Smooth muscle cell (in vitro differentiated cells): ENCODE measurements at regions not wholly inside any gene's neighbourhood (a gene's known extent, or its start where the extent isn't known, plus 50 kb on each side); places are given as distances from the start of the nearest gene placed in this dataset.
A peak's percentile ranks its signal among the peaks of the same experiment; 100 is the strongest.

ENCODE experiments used
- DNase-seq: peaks from one replicate; lab custom pipeline; 2025; ENCODE audit not compliant: unreplicated experiment; lab: John Stamatoyannopoulos, UW
- H2AFZ ChIP-seq: fragments of 200-600 bp; sonication (generic); 2 replicates; pipeline ENCODE4 v1.6.0; 2016; ENCODE audit warnings: antibody characterized with exemption, low read depth, mild to moderate bottlenecking
- H3F3A ChIP-seq: fragments of 200-600 bp; sonication (generic); 2 replicates; pipeline ENCODE4 v1.6.0; 2017; ENCODE audit warnings: antibody characterized with exemption, low read depth
- H3K27ac ChIP-seq: fragments of 200-600 bp; sonication (generic); 2 replicates; pipeline ENCODE4 v1.5.1; 2016; ENCODE audit warnings: low read depth, mild to moderate bottlenecking
- H3K27me3 ChIP-seq: fragments of 200-600 bp; sonication (generic); 2 replicates; pipeline ENCODE4 v1.6.1; 2016; ENCODE audit warnings: low read depth, mild to moderate bottlenecking
- H3K36me3 ChIP-seq: fragments of 200-600 bp; sonication (generic); 2 replicates; pipeline ENCODE4 v1.5.1; 2016; ENCODE audit warnings: low read depth
- H3K4me1 ChIP-seq: fragments of 200-600 bp; sonication (generic); 2 replicates; pipeline ENCODE4 v1.5.1; 2016; ENCODE audit warnings: low read depth
- H3K4me2 ChIP-seq: fragments of 200-600 bp; sonication (generic); 2 replicates; pipeline ENCODE4 v1.6.0; 2016; ENCODE audit warnings: mild to moderate bottlenecking
- H3K4me3 ChIP-seq: fragments of 200-600 bp; sonication (generic); 2 replicates; pipeline ENCODE4 v1.5.1; 2016; ENCODE audit warnings: mild to moderate bottlenecking
- H3K79me2 ChIP-seq: fragments of 200-600 bp; sonication (generic); 2 replicates; pipeline ENCODE4 v1.6.0; 2016; ENCODE audit warnings: low read depth, mild to moderate bottlenecking
- H3K9ac ChIP-seq: fragments of 200-600 bp; sonication (generic); 2 replicates; pipeline ENCODE4 v1.6.0; 2016; ENCODE audit warnings: low read depth
- H3K9me3 ChIP-seq: fragments of 200-600 bp; sonication (generic); replicated peaks from 2 replicates; pipeline ENCODE4 v1.5.1; 2016; ENCODE audit warnings: low read depth
- H4K20me1 ChIP-seq: fragments of 200-600 bp; sonication (generic); 2 replicates; pipeline ENCODE4 v1.6.0; 2016; ENCODE audit warnings: low read depth
- WGBS: methylation state at CpG from one replicate; pipeline ENCODE4 v1.1.7; 2016; ENCODE audit warnings: low lambda C conversion rate; 5-methylcytosine and 5-hydroxymethylcytosine counted together
- TF ChIP-seq, protein P1 (sequence below): fragments of 200-600 bp; sonication (generic); IDR thresholded peaks from 2 replicates; pipeline ENCODE4 v1.5.1; 2017; ENCODE audit warnings: borderline replicate concordance, mild to moderate bottlenecking, antibody characterized with exemption; ENCODE audit not compliant: insufficient read depth, poor library complexity, severe bottlenecking

DNA sequence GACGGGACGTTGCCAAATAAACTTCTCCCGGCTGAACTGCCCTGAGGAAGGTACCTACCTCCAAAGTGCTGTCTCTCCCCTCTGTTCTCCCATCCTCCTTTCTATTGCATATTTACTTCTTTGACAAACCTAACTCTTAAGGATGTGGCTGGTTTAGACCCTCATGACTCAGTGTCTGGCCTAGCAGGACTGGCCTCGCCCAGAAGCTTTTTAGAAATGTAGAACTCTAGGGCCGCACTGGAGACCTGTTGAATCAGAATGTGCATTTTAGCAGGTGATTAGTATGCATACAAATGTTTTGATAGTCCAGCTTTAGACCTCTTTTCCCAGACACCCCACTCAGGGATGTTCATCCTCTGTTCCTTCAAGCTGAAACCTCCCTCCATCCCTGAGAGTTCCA lies 335.9 kb downstream of the PIK3R1 start:
- H3K4me1 ChIP-seq = no peaks in the 10 kb centered on the region
- H4K20me1 ChIP-seq = no peaks in the 10 kb centered on the region
- no peak overlapping the region for H3K4me2 ChIP-seq
- H2AFZ ChIP-seq = no peak overlapping the region
- H3K79me2 ChIP-seq = no peaks in the 10 kb centered on the region
- no peak overlapping the region for H3K4me3 ChIP-seq
- no peak overlapping the region for H3K9ac ChIP-seq
- DNase-seq = no peak
- no peaks in the 10 kb centered on the region for H3K27me3 ChIP-seq
- TF ChIP-seq, protein P1, sequence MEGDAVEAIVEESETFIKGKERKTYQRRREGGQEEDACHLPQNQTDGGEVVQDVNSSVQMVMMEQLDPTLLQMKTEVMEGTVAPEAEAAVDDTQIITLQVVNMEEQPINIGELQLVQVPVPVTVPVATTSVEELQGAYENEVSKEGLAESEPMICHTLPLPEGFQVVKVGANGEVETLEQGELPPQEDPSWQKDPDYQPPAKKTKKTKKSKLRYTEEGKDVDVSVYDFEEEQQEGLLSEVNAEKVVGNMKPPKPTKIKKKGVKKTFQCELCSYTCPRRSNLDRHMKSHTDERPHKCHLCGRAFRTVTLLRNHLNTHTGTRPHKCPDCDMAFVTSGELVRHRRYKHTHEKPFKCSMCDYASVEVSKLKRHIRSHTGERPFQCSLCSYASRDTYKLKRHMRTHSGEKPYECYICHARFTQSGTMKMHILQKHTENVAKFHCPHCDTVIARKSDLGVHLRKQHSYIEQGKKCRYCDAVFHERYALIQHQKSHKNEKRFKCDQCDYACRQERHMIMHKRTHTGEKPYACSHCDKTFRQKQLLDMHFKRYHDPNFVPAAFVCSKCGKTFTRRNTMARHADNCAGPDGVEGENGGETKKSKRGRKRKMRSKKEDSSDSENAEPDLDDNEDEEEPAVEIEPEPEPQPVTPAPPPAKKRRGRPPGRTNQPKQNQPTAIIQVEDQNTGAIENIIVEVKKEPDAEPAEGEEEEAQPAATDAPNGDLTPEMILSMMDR = no peak
- 81% methylated on average over 5 of the region's 5 CpGs for WGBS
- no peaks in the 10 kb centered on the region for H3K36me3 ChIP-seq
- H3K9me3 ChIP-seq = no peaks in the 10 kb centered on the region
- no peak overlapping the region for H3K27ac ChIP-seq
- H3F3A ChIP-seq = no peaks in the 10 kb centered on the region

DNA sequence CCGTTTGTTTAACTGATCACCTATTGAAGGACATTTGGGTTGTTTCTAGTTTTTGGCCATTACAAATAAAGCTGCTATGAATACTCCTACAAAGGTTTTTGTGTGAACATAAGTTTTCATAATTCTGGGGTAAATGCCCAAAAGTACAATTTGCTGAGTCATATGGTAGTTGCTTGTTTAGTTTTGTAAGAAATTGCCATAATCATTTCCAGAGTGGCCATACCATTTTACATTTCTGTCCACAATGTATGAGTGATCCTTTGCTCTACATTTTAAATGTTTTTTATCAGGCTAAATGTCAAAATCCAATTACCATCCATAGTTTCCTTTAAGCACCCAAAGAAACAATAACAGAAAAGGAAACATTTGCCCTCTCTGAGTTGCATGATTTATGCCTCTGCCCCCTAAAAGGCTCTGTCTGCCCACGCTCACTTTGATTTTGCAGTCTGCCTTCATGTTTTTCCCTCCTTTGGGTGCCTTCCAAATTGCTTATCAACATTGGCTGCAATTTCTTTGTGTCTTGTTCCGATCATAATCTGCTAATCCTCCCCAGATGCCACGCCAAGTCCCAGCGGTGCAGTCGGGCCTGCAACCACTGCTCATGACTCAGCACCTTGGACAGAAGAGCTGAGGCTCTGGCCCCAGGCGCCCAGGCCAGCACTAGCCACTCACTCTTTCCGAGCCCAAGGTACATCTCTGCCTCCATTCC lies 339.2 kb downstream of the PIK3R1 start:
- H3K27ac ChIP-seq = peak overlapping the region; percentile 6
- H4K20me1 ChIP-seq = no peaks in the 10 kb centered on the region
- H3K4me3 ChIP-seq = no peak overlapping the region
- H3K36me3 ChIP-seq = no peaks in the 10 kb centered on the region
- H3K79me2 ChIP-seq = no peaks in the 10 kb centered on the region
- no peaks in the 10 kb centered on the region for H3K9me3 ChIP-seq
- H3K4me1 ChIP-seq = no peaks in the 10 kb centered on the region
- TF ChIP-seq, protein P1 = no peak
- H3K4me2 ChIP-seq = peak overlapping the region; percentile 53
- H3K27me3 ChIP-seq = no peaks in the 10 kb centered on the region
- 33% methylated on average over 8 of the region's 8 CpGs for WGBS
- no peaks in the 10 kb centered on the region for H3F3A ChIP-seq
- no peak overlapping the region for H2AFZ ChIP-seq
- H3K9ac ChIP-seq = no peak overlapping the region
- DNase-seq = no peak

DNA sequence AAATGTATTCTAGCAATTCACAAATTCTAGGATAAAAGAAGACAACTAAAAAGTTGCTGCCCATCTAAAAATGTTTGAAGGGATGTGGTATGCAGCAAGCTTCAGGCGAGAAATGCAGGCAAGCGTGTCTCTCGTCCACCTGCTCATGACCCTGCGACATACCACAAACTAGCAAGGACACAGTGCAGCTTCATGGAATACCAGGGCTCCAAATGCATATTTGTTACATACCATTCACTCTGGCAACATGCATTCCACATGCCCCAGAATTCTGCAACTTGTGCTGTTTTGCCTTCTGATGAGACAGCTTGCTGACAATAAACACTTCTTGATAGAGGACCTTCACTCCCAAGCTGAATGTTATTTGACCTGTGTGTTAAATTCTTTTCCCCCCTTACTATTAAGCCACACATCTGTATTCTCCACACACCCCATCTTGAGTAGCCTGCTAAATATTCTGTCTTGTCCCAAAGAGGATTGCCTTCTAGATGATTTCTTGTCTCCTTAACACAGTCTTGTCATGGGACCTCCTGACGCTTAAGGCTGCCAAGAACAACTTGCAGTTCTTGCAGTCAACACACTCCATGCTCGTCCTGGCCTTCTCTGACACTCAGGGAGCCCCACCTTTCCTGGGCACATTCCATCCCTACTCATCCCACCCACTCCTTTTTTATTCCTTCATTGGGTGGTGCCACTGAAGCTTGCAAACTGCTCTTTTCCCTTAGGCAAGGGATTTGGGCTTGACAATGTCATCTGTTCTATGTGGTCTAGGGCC lies 340.5 kb downstream of the PIK3R1 start:
- H3K4me2 ChIP-seq = no peak overlapping the region
- no peak for DNase-seq
- no peaks in the 10 kb centered on the region for H4K20me1 ChIP-seq
- TF ChIP-seq, protein P1 = no peak
- H3F3A ChIP-seq = no peaks in the 10 kb centered on the region
- no peaks in the 10 kb centered on the region for H3K4me1 ChIP-seq
- WGBS = 90% methylated on average over 6 of the region's 6 CpGs
- no peak overlapping the region for H3K9ac ChIP-seq
- no peaks in the 10 kb centered on the region for H3K9me3 ChIP-seq
- no peaks in the 10 kb centered on the region for H3K27me3 ChIP-seq
- H2AFZ ChIP-seq = no peak overlapping the region
- H3K79me2 ChIP-seq = no peaks in the 10 kb centered on the region
- H3K4me3 ChIP-seq = no peak overlapping the region
- no peak overlapping the region for H3K27ac ChIP-seq
- no peaks in the 10 kb centered on the region for H3K36me3 ChIP-seq
